ENCODE measurements at regions not wholly inside any gene's neighbourhood (a gene's known extent, or its start where the extent isn't known, plus 50 kb on each side); places are given as distances from the start of the nearest gene placed in this dataset.

DNA sequence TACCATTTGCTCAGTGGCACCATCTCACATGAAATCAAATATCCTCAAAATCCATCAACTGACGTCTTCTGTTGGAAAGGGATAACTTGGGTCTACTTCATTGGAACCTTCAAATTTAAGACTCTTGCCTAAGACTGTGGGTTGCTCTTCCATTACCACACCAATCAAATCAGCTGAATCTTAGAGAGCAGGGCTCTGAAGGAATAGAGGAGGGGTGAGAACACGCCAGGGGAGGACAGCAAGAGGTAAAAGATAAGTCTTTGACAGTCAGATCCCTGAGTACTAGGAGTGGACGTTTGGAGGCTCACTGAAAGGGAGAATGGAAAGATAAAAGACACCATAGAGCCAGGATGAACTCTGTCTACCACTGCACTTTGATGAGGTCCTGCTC, 107.5 kb downstream of the CCDC71L start (continued):
- TF ChIP-seq U2AF1 (optimal IDR thresholded peaks at IDR 0.05; ENCODE audit: low read depth, low read length) (no peak), ZNF879 (CRISPR knock-in tag; IDR thresholded peaks at IDR 0.05) (no peak), ZNF382 (CRISPR knock-in tag; IDR thresholded peaks at IDR 0.05; ENCODE audit: borderline replicate concordance) (no peak), HOXD1 (CRISPR knock-in tag; IDR thresholded peaks at IDR 0.05) (no peak), ZNF143 (CRISPR knock-in tag; IDR thresholded peaks at IDR 0.05) (no peak)

DNA sequence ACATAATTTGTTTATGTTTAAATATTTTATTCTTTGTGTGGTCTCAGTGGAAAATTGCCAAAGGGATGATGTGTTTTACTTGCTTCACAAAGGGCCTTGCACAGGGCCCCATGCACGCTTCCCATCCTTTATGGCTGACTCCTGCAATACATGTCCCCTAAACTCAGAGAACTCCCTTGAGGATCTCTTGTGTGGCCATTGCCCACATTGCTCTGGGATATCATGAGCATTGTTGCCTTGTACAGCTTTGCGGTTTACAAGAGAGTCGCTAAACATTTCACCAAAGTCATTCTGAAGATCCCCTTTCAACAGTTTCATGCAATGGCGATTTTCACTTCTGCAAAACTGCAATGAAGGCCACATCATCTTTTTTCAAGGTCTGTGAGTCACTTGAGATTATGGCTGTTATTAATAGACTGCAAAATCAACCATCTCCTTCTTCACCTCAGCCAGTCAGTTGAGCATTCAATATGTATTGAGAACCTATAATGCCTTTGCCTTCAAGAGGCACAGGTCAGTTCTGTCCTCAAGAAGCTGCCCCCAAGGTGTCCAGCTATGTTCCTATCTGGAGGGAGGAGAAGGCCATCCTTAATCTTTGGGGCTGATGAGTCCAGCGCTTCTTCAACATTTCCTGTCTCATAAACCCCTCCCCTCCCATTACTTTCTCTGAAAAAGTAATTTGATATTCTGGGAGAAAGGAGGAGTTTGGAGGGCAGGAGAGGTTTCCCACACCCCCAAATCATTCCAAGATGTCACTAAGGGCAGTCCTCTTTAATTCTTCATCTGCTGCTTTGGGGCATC, 108.1 kb downstream of the CCDC71L start:
- no peaks in the 10 kb centered on the region for H3K9me3 ChIP-seq (ENCODE audit: low read length)
- ATAC-seq (no peak), DNase-seq (ENCODE audit: low spot score) (no peak), FAIRE-seq (no peak)
- WGBS (ENCODE audit: low lambda C conversion rate) = 39% methylated on average over 5 of the region's 5 CpGs
- H3K9ac ChIP-seq (ENCODE audit: insufficient read depth, low read depth, low read length) = no peak overlapping the region
- no peak overlapping the region for H2AFZ ChIP-seq (ENCODE audit: low read length)
- H3K36me3 ChIP-seq (replicated peaks in 1 of 2; ENCODE audit: control insufficient read depth in 1 of 2, insufficient read depth in 2 of 2, low read length in 2 of 2) = no peaks in the 10 kb centered on the region
- H4K20me1 ChIP-seq (ENCODE audit: insufficient read depth, low read length) = no peaks in the 10 kb centered on the region
- POLR2A ChIA-PET = no interaction called here
- H3K4me3 ChIP-seq (replicated peaks in 1 of 3; ENCODE audit: insufficient read depth in 1 of 3, low read depth in 2 of 3, low read length in 3 of 3) = no peak overlapping the region
- CTCF ChIA-PET (ENCODE audit: low intra/inter-chr PET ratio, low total read pairs) = no interaction called here
- no peaks in the 10 kb centered on the region for H3K4me1 ChIP-seq (ENCODE audit: insufficient read depth, low read length)
- no TSS peak for BruUV-seq (replicated peaks)
- in situ Hi-C loops (cut with HindIII; ENCODE audit: extremely low pct_ligation_motif_present, low pct_unique_long_range_greater_than_20kb) = no loop called here
- intact Hi-C loops (cut with micrococcal nuclease; ENCODE audit: unreplicated experiment) = no loop called here
- no peaks in the 10 kb centered on the region; a peak in 1 of 5 replicates for H3K27me3 ChIP-seq (ENCODE audit: control insufficient read depth in 1 of 2, insufficient read depth in 2 of 2, low read length in 2 of 2)
- no peaks in the 10 kb centered on the region for H3K79me2 ChIP-seq (ENCODE audit: insufficient read depth, low read length)
- H3K4me2 ChIP-seq (ENCODE audit: low read depth, low read length) = no peak overlapping the region
- TF ChIP-seq SRSF4 (IDR thresholded peaks at IDR 0.05; ENCODE audit: low read depth, low read length, poor library complexity, severe bottlenecking) (no peak), MAFK (conservative IDR thresholded peaks at IDR 0.05 in 1 of 2, IDR thresholded peaks at IDR 0.05 in 1 of 2; ENCODE audit: low read length in 2 of 2) (no peak)
- no peak overlapping the region for H3K27ac ChIP-seq (ENCODE audit: extremely low read length, insufficient read depth, low read length)

DNA sequence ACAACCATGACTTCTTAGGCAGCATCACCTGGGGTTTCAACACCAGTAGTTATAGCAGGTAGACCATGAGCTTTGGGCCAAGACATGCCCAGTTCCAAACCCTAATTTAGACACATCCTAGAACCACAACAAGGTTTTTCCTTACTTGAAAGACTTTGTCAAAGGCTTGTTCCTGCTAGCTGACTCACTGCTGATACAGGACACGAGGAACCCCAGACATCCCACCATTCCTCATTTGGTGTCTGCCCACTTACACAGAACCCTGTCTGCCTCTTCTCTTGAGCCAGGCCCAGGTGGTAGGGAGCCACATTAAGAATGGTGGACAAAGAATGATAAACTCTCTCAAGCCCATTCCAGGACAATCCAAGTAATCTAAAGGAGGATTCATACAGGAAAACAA, 109.0 kb downstream of the CCDC71L start:
- ChIA-PET POLR2A (no interaction called here), CTCF (ENCODE audit: low intra/inter-chr PET ratio, low total read pairs) (no interaction called here)
- Histone ChIP-seq H3K4me3 (replicated peaks in 1 of 3; ENCODE audit: insufficient read depth in 1 of 3, low read depth in 2 of 3, low read length in 3 of 3) (no peak overlapping the region), H3K4me2 (ENCODE audit: low read depth, low read length) (no peak overlapping the region), H3K9me3 (ENCODE audit: low read length) (no peaks in the 10 kb centered on the region), H3K79me2 (ENCODE audit: insufficient read depth, low read length) (no peaks in the 10 kb centered on the region), H3K9ac (ENCODE audit: insufficient read depth, low read depth, low read length) (no peak overlapping the region), H3K36me3 (replicated peaks in 1 of 2; ENCODE audit: control insufficient read depth in 1 of 2, insufficient read depth in 2 of 2, low read length in 2 of 2) (no peaks in the 10 kb centered on the region), H3K27me3 (ENCODE audit: control insufficient read depth in 1 of 2, insufficient read depth in 2 of 2, low read length in 2 of 2) (no peaks in the 10 kb centered on the region), H3K27ac (ENCODE audit: extremely low read length, insufficient read depth, low read length) (no peak overlapping the region), H2AFZ (ENCODE audit: low read length) (no peak overlapping the region), H3K4me1 (ENCODE audit: insufficient read depth, low read length) (no peaks in the 10 kb centered on the region), H4K20me1 (ENCODE audit: insufficient read depth, low read length) (no peaks in the 10 kb centered on the region)
- intact Hi-C loops (cut with micrococcal nuclease; ENCODE audit: unreplicated experiment) (no loop called here), in situ Hi-C loops (cut with HindIII; ENCODE audit: extremely low pct_ligation_motif_present, low pct_unique_long_range_greater_than_20kb) (no loop called here)
- DNase-seq (ENCODE audit: low spot score) = no peak
- no peak for ATAC-seq
- BruUV-seq (replicated peaks) = no TSS peak
- no peak for FAIRE-seq
- WGBS (ENCODE audit: low lambda C conversion rate) = 0% methylated on average over 1 of the region's 1 CpG
- TF ChIP-seq, protein P1, sequence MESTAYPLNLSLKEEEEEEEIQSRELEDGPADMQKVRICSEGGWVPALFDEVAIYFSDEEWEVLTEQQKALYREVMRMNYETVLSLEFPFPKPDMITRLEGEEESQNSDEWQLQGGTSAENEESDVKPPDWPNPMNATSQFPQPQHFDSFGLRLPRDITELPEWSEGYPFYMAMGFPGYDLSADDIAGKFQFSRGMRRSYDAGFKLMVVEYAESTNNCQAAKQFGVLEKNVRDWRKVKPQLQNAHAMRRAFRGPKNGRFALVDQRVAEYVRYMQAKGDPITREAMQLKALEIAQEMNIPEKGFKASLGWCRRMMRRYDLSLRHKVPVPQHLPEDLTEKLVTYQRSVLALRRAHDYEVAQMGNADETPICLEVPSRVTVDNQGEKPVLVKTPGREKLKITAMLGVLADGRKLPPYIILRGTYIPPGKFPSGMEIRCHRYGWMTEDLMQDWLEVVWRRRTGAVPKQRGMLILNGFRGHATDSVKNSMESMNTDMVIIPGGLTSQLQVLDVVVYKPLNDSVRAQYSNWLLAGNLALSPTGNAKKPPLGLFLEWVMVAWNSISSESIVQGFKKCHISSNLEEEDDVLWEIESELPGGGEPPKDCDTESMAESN (CRISPR knock-in tag; conservative IDR thresholded peaks at IDR 0.05) = no peak
- no peak for TF ChIP-seq ZSCAN29 (CRISPR knock-in tag; conservative IDR thresholded peaks at IDR 0.05)
- TF ChIP-seq HMGA1 (CRISPR knock-in tag; conservative IDR thresholded peaks at IDR 0.05) = no peak
- no peak for TF ChIP-seq ZNF572 (CRISPR knock-in tag; IDR thresholded peaks at IDR 0.05)
- TF ChIP-seq, protein P2, sequence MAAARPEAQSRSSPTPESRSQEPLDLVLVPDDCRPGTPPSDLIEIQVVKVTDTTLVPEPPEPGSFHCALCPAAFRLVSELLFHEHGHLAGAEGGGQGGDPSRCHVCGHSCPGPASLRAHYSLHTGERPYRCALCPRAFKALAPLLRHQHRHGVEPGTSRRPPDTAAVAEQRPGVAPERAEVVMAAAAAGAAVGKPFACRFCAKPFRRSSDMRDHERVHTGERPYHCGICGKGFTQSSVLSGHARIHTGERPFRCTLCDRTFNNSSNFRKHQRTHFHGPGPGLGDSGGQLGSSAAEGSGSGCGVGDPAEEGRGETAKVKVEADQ (CRISPR knock-in tag; IDR thresholded peaks at IDR 0.05; ENCODE audit: borderline replicate concordance) = no peak
- no peak for TF ChIP-seq ZNF792 (CRISPR knock-in tag; IDR thresholded peaks at IDR 0.05)
- no peak for TF ChIP-seq ZNF34 (CRISPR knock-in tag; IDR thresholded peaks at IDR 0.05; ENCODE audit: borderline replicate concordance)
- no peak for TF ChIP-seq NCOA1 (CRISPR knock-in tag; IDR thresholded peaks at IDR 0.05)
- TF ChIP-seq TBX2 (CRISPR knock-in tag; IDR thresholded peaks at IDR 0.05; ENCODE audit: borderline replicate concordance) = no peak

Data from HepG2 (cell line).